ENCODE measurements at regions not wholly inside any gene's neighbourhood (a gene's known extent, or its start where the extent isn't known, plus 50 kb on each side); places are given as distances from the start of the nearest gene placed in this dataset.

DNA sequence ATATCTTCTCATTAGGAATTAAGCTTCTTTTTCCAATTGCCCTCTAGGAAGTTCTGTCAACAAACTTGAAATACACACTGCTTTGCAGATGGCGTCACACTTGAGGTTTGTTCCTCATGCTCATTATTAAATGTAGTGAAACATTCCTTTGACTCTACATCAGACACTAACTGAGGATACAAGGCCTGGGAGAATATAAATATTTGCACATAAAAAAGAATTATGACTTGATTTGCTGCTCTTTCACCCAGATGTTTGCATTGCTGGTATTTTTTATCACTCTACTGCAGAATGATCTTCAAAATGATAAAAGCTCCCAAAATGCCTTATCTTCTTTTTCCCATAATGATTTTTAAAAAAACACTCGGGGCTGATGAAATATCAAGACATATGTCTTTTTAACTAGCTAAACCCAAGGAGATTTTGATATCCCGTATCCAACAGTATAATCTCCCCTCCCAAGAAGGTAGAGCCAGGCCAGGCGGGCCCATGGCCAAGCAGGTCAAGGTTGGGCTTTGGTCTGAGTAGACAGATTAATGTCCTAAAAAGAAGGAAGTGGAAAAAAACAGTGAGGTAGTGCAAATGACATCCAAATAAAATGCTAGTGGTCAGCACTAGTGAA lies 264.6 kb downstream of the HHIPL2 start:
- Histone ChIP-seq H3K14ac (ENCODE audit: insufficient read length) (no peak overlapping the region), H3K4me2 (ENCODE audit: insufficient read depth in 1 of 2, low read depth in 2 of 2, low read length in 2 of 2) (no peak overlapping the region), H3K23me2 (ENCODE audit: low read depth, low read length) (no peaks in the 10 kb centered on the region), H3K27ac (ENCODE audit: low read depth, low read length) (no peak overlapping the region), H3K79me2 (ENCODE audit: control insufficient read depth in 1 of 2, insufficient read depth in 2 of 2, low read length in 2 of 2) (no peaks in the 10 kb centered on the region), H3K36me3 (ENCODE audit: control insufficient read depth in 2 of 4, insufficient read depth in 4 of 4, low read length in 3 of 4) (no peaks in the 10 kb centered on the region), H3K9ac (replicated peaks in 1 of 4; ENCODE audit: extremely low read depth in 1 of 4, low read depth in 3 of 4, low read length in 3 of 4) (no peak overlapping the region), H4K8ac (ENCODE audit: extremely low read depth, insufficient read depth, low read length) (no peak overlapping the region), H3K4ac (replicated peaks; ENCODE audit: insufficient read length, low read depth, low read length) (no peak overlapping the region), H4K5ac (ENCODE audit: insufficient read length, low read depth, low read length) (no peak overlapping the region), H2BK5ac (ENCODE audit: low read depth, low read length) (no peak overlapping the region), H2BK20ac (ENCODE audit: low read length) (no peak overlapping the region), H4K91ac (replicated peaks; ENCODE audit: insufficient read length, low read length) (no peak overlapping the region), H2AFZ (ENCODE audit: low read length) (no peak overlapping the region), H2BK120ac (replicated peaks; ENCODE audit: low read depth, low read length) (no peak overlapping the region), H4K20me1 (replicated peaks in 1 of 2; ENCODE audit: control insufficient read depth in 1 of 2, insufficient read depth in 2 of 2, low read length in 2 of 2) (no peaks in the 10 kb centered on the region), H3K18ac (ENCODE audit: extremely low read depth, low read length) (no peak overlapping the region), H3K56ac (replicated peaks; ENCODE audit: insufficient read length, low read depth, low read length) (no peak overlapping the region), H2AK5ac (ENCODE audit: low read depth, low read length) (no peak overlapping the region), H3K9me3 (ENCODE audit: insufficient read depth in 2 of 2, low read depth in 1 of 2, low read length in 1 of 2) (no peaks in the 10 kb centered on the region), H3K4me1 (replicated peaks in 1 of 4; ENCODE audit: control insufficient read depth in 3 of 4, insufficient read depth in 4 of 4, low read length in 3 of 4) (no peaks in the 10 kb centered on the region), H2BK12ac (ENCODE audit: low read depth, low read length) (no peak overlapping the region), H3K79me1 (ENCODE audit: low read depth, low read length) (no peaks in the 10 kb centered on the region), H3K4me3 (ENCODE audit: extremely low read depth in 1 of 4, insufficient read depth in 2 of 4, low read depth in 3 of 4, low read length in 4 of 4) (no peak overlapping the region), H3K23ac (ENCODE audit: insufficient read length) (no peak overlapping the region), H2BK15ac (ENCODE audit: low read length) (no peak overlapping the region), H3K27me3 (replicated peaks in 1 of 4; ENCODE audit: control insufficient read depth in 3 of 4, extremely low read depth in 1 of 4, insufficient read depth in 3 of 4, low read length in 3 of 4) (no peaks in the 10 kb centered on the region)
- no peak for DNase-seq (ENCODE audit: low read depth in 1 of 2, low spot score in 2 of 2)
- ChIA-PET CTCF (ENCODE audit: partially characterized antibody) (no interaction called here), POLR2A (ENCODE audit: partially characterized antibody) (no interaction called here)
- 91% methylated on average over 4 of the region's 4 CpGs; no CpG with 5 or more reads in 1 of the 2 experiments for WGBS, 2 experiments (ENCODE audit: extremely low coverage in 1 of 2, insufficient coverage in 1 of 2, insufficient read length in 1 of 2, insufficient replicate concordance in 2 of 2, low coverage in 1 of 2, low lambda C conversion rate in 2 of 2, missing lambda C conversion rate in 1 of 2)
- TF ChIP-seq CEBPB (IDR thresholded peaks at IDR 0.05; ENCODE audit: low read depth, low read length) = no peak
- TF ChIP-seq ASH2L (IDR thresholded peaks at IDR 0.05; ENCODE audit: low read length) = no peak
- no peak for TF ChIP-seq POU5F1 (IDR thresholded peaks at IDR 0.05; ENCODE audit: low read depth, low read length)
- no peak for TF ChIP-seq SRF (IDR thresholded peaks at IDR 0.05; ENCODE audit: low read depth, low read length)
- TF ChIP-seq NANOG (IDR thresholded peaks at IDR 0.05; ENCODE audit: insufficient read depth, low read depth, low read length, poor library complexity, severe bottlenecking) = no peak
- no peak for TF ChIP-seq JUN (IDR thresholded peaks at IDR 0.05; ENCODE audit: low read depth, low read length)
- TF ChIP-seq GABPA (IDR thresholded peaks at IDR 0.05; ENCODE audit: borderline replicate concordance, insufficient read depth, low read length) = no peak
- TF ChIP-seq TEAD4 (IDR thresholded peaks at IDR 0.05; ENCODE audit: low read depth, low read length) = no peak
- no peak for TF ChIP-seq PHF8 (conservative IDR thresholded peaks at IDR 0.05; ENCODE audit: low read depth, low read length)
- TF ChIP-seq TAF1 (IDR thresholded peaks at IDR 0.05; ENCODE audit: low read depth, low read length) = no peak
- no peak for TF ChIP-seq POLR2AphosphoS5 (IDR thresholded peaks at IDR 0.05; ENCODE audit: low read depth, low read length)
- no peak for FAIRE-seq

Data from H1 (cell line).